SK-N-MC (cell line): ENCODE measurements at regions not wholly inside any gene's neighbourhood (a gene's known extent, or its start where the extent isn't known, plus 50 kb on each side); places are given as distances from the start of the nearest gene placed in this dataset.

ENCODE experiments used
- EZH2 ChIP-seq: fragments of 200-600 bp; sonication (generic); IDR thresholded peaks from one replicate; pipeline ENCODE4 v1.6.1; 2017; ENCODE audit warnings: antibody characterized with exemption
- POLR2AphosphoS5 ChIP-seq: IDR thresholded peaks from 2 replicates; pipeline ENCODE4 v1.6.1; 2012; ENCODE audit warnings: mild to moderate bottlenecking, low read depth, low read length, borderline replicate concordance

- TF ChIP-seq POLR2AphosphoS5 = no peak
- TF ChIP-seq EZH2 = no peak
These were observed 84.3 kb downstream of the ZC3H11B start for GRCh38 chr1:219528633-219529032.
